ENCODE measurements at regions not wholly inside any gene's neighbourhood (a gene's known extent, or its start where the extent isn't known, plus 50 kb on each side); places are given as distances from the start of the nearest gene placed in this dataset.

DNA sequence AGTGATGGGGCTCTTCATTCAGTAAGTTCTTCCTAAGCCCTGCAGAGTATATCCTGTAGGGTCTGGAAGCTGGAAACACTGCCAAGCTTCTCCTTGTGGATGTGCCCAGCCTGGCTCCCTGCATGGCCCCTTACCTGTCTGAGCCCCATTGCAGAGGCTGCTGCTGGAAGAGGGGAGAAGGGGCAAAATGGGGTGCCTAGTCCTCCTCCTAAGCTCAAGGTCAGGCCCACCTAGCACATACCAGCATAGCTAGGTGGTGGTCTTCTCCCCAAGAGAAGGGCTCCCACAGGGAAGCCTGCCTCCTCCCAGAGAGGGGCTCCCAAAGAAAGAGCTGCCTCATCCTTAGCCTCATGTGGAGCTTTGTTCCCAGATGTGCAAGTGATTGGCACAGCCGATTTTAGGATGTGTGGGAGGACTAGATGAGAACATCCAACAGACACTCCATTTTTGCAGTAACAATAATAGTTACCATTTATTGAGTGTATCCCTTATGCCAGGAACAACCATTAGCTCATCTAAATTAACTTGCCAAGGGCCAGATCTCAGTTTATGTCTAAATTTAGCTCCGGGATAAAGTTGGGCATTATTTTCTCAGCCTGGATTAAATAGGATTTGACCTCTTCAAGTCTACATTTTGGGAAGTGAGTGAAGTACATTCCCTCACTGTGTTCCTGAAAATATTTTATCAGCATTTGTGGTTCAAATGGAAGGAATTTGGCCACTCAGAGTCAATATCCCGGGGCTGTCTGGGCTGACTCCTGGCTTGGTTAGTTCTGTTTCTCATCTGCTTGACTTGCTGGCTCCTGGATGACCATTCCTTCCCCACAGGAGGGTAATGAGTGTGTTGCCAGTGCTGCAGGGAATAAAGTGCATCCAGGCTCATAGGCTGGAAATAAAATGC is 291.1 kb upstream of the ROPN1 start:
- DNase-seq = no peak

DNA sequence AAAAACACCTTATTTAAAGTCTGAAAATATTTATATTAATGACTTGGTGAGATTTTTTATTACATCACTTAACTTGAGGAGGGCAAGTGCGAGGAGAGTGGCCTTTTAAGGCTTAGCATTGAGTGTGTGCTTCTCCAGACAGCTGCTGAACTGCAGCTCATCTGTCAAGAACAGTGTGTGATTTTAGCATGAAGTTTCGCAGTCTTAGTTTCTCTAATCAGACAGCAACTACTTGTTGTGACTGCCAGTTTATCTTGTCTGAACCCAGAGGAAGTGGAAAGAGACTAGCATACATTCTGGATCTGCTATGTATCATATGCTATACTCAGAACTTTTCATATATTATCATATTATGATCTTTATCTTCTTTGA is 291.7 kb upstream of the ROPN1 start:
- no peak for DNase-seq

DNA sequence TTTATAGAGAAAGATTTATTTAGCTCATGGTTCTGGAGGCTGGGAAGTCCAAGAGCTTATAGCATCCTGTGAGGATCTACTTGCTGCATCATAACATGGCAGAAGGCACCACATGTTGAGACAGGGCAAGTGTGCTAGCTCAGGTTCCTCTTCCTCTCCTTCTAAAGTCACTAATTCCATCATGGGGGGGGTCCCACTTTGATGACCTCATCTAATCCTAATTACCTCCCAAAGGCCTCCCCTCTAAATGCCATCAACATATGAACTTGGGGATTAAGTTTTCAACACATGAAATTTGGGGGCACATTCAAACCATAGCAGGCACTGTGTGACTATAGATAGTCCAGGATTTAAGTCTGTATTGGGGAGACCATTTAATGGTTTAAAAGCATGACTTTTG is 297.1 kb upstream of the ROPN1 start:
- DNase-seq = no peak

DNA sequence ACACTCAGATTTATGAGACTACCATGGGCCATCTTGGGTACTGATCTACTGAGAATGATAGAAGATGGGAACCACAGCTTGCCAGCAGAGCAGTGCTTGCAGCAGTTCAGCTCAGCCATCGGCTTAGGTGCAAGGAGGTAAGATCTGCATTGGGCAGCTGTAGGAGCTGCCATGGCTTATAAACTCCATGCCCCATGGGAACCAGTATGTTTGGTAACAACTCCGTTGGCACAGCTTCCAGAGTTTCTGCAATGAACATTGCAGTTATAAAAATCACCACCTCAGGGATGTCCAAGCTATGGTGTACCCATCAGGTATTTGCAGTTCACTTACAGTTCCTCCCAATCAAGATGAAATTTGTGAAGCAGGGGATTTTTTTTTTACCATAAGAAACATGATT is 299.1 kb upstream of the ROPN1 start:
- no peak for DNase-seq

DNA sequence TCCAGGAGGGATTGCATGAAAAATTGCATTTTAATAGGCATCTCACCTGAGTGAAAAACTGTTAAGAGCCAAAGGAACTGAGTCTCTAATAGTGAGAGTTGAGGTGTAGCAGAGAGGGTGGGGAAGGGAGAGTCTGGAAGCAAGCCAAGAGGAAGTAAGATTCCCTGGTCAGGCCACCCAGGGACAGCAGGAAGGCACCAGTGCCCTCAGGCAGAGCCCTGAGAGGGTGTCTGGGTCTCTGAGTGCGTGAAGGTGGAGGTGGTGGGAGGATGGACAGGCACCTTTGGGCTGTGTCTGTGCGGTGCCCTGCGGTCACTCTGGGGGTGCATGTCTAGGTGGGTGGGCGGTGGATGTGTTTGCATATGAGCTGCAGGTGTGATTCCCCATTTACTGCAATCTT is 300.4 kb upstream of the ROPN1 start:
- DNase-seq = no peak

DNA sequence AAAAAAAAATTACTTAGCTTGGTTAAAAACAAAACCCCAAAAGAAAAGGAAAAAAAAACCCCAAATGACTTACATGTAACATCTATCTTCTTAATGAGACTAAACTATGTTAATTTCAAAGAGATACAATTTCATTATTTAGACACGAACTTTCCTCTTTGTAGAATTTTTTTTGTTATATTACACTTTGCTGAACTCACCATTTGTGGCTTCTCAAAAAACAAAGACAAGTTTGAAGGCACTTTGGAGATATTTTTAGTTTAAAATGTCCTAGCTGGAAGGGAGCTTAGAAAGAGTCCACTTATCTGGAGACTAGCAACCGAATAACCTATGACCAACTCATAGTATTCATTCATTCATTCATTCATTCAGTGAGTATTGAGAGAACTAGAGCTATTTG is 301.7 kb upstream of the ROPN1 start:
- no peak for DNase-seq

DNA sequence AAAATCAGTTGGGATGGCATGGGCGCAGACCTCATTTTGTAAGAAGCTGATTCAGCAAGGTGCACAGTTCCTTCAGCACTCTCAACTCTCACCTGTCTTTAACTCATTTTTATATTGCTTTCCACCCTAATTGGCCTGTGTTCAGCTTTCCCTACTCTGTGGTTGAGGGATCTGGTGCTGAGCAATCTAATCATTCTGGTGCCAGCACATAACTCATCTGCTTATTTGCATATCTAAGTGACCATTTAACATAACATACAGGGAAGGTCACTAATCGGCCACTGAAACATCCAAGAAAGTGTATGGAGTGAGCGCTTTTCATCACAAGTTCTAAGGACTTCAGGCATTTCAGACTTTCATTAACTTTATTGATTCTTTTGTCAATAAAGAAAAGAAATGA is 303.4 kb upstream of the ROPN1 start:
- no peak for DNase-seq

DNA sequence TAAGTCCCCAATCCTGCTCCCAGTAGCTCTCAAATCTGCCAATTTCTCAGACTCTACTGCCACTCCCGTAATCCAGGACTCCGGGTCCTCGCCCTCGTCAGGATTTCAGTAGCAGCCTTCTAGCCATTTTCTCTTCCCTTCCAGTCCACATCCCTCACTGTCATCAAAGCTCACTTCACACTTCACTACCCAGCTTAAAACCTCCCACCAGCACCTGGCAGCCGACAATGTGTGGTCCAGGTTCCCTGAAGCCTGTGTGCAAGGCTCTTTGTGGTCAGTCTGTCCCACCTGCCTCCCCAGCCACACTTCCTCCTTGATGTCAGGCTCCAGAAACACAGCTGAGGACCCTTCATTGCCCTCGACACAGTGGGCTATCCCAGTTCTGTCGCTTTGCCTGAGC is 304.5 kb upstream of the ROPN1 start:
- DNase-seq = no peak

DNA sequence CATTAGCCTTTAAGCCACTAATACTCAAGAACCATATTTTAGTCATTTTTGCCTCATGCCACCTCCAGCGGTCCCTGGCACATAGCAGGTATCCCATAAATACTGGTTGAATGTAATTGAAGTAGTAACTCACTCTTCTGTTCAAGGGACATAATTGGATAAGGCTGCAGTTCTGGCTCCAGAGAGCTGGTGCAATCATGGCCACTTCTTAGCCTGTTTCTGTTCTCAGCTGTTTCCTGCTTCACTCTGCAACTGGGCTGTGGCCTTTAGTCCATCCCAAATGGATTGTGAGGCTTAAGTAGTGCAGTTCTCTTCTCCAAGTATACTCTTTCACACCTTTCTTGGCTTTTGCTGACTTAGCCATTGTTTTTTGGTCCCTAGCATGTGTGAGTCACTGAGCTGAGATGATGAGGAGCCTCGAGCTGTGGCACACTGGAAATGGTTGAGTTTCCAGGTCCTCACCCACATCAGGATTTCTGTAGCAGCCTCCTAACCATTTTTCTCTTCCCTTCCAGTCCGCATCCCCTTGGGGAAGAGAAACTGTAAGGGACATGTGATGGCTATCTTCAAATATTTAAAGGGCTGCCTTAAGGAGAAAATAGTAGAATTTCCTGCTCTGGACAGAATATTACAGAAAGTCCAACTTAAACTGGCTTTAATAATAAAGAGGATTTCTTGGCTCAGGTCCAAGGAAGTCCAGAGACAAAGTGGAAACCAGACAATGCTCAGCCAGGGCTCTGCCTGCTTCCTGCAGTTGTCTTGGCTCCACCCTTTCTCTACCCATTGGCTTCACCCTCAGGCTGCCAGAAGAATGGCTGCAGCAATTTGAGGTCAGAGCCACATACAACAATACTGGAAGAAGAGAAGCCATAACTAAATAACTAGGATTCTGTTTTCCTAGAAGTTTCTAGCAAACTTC is 305.4 kb upstream of the ROPN1 start:
- no peak for DNase-seq

DNA sequence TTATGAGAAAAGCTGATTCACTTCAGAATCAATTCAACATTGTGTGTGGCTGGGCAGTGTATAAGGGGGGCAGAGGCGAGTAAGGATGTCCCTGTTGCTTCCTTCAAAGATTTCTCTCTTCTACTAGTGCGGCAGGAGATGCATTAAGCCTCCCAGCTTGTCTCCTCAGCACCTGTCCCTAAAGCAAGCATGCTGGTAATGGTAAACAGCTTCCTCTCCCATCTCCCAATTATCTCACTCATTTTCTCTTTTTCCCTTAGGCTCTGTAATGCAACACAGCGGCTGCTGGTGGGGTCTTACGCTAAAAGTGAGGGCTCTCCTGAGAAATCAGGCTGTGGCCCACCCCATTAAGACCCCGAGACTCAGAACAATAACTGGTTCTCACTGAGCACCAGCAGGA is 306.4 kb upstream of the ROPN1 start:
- DNase-seq = no peak

DNA sequence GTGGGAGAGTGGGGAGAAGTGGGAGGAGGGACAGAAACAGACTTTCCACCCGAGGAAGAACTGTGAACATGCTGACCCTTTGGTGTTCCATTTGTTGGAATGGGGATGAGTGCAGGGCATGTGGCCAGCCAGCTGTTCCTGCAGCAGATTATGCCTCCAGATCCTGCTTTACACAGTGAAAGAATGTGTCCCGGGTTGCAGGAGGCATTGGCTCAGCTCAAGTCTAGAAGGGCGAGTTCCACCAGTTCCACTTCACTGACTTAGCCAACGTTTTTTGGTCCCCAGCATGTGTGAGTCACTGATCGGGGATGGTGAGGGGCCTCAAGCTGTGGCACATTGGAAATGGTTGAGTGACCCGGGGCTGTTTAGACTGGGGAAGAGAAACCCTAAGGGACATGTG is 307.0 kb upstream of the ROPN1 start:
- no peak for DNase-seq

DNA sequence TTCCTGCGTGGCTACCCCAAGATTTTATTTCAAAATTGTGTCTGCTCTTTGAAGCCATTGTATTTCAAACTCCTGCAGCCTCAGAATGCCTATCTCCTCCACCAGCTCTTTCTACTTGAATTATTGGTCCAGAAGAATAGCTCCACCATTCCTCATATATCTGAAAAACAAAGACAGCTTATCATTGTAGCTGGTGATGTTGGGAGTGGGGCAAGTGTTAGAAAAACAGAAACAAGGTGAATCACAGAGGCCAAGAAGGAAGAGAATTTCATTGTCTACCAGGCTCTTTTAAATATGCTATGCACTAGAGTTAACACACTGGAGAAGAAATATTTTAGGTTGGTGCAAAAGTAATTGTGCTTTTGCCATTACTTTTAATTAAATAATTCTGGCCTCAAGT is 307.9 kb upstream of the ROPN1 start:
- no peak for DNase-seq

DNA sequence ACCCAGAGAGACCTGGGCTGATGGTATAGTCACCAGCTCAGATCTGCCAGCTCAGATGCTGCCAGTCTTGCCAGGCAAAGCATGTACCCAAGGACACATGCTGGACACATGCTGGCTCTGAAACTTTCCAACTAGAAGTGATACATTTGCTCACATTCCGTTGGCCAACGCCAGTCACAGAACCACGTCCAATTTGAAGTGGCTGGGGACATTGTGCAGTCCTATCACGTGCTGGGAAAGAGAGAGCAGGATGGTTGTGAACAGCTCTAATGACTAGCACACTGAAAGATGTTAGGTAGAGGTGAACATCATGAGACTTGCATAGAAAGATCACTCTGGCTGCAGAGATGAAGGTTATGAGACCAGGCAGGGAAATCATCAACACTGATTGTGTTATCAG is 308.5 kb upstream of the ROPN1 start:
- DNase-seq = no peak

DNA sequence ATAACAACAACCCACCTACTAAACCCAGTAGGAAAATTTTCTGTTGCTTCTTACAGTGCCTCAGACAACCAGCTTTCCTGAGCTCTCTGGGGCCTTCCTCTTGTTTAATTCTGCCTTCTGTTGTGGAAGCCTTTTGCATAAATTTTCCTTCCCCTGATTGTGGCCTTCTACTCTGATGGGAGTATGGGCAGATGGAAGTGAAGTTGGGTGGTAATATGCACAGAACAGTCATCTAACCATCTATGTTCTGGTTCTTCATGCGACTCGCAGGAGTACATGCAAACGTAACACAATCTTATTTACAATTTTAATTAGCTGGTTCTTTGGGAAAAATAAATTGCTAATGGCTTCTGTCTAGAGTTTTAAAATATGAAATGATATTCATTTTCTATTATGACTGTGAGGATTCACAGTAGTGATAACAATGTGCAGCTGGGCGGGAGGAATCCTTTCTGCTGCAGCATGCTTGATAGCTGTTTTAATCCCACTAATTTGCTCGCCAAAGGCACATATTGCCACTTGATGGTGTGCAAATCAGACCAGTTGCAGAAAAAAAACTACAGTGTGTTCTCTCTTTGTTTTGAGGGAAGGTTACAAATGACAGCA is 311.5 kb upstream of the ROPN1 start:
- DNase-seq = no peak

DNA sequence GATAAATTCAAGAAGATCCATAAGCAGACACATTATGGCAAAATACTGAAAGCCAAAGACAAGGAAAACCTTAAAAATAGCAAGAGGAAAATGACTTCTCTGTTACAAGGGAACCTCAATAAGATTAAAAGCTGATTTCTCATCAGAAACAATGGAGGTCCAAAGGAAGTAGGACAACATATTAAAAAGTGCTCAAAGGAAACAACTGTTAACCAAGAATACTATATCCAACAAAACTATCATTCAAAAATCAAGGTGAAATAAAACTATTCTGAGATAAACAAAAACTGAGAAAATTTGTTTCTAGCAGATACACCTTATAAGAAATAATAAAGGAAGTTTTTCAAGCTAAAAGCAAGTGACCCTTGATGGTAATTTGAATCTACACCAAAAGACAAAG is 314.7 kb upstream of the ROPN1 start:
- DNase-seq = no peak

DNA sequence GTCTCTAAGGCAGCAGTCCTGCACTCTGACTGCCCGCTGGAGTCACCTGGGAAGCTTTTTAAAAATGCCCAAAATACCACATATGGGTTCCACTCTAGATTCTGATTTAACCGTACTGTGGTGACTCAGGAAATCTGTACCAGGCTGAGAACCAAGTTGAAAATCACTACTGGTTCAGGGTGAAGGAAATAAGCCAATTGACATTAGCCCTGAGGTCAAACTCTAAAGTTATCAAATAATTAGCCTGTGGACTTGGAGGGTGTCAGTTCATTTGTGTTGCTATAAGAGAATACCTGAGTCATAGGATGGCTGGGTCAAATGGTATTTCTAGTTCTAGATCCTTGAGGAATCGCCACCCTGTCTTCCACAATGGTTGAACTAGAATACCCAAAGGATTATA is 321.7 kb upstream of the ROPN1 start:
- DNase-seq = no peak

DNA sequence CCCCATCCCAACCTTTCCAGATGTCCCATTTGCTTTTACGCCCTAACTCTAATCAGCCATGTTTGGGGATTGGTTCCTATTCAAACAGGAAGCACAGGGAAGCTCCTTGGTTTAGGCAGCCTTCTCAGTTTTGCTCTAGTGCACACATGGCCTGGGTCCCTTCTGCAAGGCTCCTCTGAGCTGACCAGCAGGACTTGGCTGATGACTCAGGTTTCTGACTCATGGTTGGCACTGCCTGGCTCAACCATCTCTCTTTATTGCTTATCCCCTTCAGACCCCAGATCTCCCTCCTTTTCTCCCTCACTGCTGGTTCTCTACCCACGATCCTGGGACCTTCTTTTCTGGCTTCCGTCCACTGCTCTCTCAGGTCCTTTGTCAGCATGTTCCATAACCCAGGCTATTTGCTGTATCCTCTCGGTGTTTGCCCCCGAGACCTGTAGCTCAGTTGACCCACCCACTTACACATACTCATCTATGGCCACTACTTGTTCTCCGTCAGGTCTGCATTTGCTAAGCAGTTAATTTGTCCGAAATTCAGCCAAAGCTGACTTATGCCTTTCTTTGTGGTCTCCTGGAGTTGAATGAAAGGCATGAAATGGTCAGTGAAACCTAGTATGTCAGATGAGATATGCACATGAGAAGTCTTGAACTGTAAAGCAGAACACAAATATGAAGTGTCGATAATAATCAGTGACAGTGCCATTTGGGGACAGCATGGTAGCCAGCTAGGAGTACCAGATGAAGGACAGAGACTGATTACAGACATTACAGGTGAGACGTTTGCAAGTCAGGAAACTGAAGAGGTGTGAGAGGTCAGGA is 323.5 kb upstream of the ROPN1 start:
- no peak for DNase-seq

DNA sequence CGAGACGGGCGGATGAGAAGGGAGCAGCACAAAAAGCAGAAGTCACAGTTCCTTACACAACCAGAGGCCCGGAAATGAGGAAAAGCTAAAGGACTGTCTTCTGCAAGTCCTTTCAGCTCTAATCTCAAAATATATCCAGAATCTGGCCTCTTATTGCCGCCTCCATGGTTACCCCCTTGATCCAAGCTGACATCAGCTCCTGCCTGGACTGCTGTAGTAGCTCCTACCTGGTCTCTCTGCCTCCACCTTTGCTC is 324.0 kb upstream of the ROPN1 start:
- DNase-seq = no peak

DNA sequence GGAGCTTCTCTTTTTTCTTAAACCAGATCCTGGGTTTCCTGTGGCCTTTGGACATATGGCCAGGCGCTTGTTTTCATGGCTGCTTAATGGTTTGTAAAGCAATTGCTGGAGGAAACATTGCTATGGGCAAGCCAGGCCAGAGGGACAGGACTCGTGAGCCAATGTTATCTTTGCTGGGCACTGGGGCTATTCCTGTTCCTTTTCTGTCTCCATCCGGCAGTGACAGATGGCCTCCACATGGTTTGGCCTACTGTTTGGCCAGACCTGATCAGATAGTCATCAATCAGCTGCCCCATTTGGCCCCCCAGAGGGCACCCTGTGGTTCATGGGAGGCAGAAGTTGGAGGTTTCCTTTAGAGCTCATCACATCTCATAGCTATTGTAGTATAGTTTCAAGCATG is 326.1 kb upstream of the ROPN1 start:
- peak; percentile 43 to 71 for DNase-seq

DNA sequence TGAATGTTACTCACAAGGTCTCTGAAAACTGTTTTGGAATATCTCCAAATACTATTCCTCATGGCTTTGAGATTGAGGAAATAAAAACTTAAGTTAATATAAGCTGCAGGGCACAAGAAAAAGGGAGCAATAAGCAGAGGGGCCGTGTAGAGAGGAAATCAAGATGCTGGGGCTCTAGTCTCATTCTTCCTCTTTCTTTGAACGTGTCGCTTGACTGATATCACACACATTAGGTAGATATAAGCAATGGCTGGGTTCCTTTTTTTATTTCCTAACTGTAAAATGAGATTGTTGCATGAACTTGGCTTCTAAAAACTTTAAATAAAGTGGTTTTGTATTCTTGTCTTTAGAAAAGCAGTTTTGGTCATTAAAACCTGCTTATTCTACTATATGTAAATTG is 326.7 kb upstream of the ROPN1 start:
- DNase-seq = no peak

DNA sequence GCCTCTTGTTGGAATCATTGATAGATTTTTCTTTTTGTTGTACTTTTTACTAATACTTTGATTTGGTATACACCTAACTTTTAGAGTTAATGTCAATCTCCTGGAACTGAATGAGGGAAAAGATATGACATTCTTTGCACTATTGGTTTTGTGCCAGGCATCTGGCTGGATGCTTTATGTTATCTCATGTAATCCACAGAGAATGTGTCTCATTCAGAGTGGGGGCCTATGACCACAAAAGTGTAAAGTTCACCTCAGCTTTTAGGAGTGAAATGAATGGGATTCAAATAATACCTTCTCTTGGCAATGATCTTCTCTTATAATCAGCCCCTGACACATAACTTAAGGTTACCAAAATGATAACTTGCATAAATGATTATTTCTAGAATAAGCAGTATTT is 329.1 kb upstream of the ROPN1 start:
- DNase-seq = no peak

DNA sequence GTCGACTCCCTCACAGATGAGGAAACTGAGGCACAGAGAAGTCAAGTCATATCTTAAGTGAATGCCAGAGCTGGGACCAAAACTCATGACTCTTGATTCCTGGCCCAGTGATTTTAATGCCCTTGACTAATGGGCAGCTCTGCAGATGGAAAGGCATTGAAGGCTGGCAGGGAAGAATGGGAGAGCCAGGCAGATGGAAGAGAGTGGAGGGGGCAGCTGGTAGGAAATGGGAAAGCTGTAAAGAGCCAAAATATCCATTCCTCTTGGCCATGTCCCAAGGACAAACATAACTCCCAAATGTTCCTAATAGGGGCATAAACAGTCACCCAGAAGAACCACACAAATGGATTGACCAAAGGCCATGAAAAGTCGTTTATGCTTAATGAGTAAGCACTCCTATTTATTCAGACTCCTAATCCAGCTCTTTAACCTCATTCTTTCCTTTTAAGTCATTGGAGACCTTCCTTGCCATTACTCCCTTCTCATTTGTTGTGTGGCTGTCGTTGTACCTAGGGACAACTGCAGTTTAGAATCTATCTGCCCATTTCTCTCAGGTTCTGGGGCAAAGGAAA is 330.5 kb upstream of the ROPN1 start:
- DNase-seq = no peak

DNA sequence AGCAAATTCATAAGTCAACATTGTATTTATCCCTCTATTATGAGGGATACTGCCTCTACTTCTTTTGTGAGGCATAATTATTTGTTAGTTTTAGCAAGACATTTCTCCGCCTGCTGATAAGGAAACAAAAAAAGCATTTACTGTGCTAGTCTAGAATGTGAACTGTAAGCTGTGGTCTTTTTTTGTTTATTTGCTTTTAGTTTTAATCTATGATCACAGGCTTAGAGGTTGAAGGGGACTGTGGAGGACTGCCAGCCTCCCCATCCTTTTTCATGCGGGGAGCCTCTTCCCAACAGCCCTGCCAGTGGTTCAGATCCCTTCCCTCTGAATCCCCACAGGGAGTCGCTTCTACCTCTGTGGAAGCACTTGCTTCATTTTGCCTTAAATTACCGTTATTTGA is 331.0 kb upstream of the ROPN1 start:
- DNase-seq = no peak
